Ishikawa (cell line): ENCODE measurements at regions not wholly inside any gene's neighbourhood (a gene's known extent, or its start where the extent isn't known, plus 50 kb on each side); places are given as distances from the start of the nearest gene placed in this dataset.

Source experiments
- CEBPB ChIP-seq: IDR thresholded peaks from 2 replicates; pipeline ENCODE4 v1.6.1; 2012
- CREB1 ChIP-seq: IDR thresholded peaks from 2 replicates; pipeline ENCODE4 v1.6.1; 2012; ENCODE audit warnings: low read depth
- EGR1 ChIP-seq: IDR thresholded peaks from 2 replicates; pipeline ENCODE4 v1.6.1; 2012
- EP300 ChIP-seq: IDR thresholded peaks from 2 replicates; pipeline ENCODE4 v1.6.1; 2012; ENCODE audit warnings: borderline replicate concordance
- FOXM1 ChIP-seq: IDR thresholded peaks from 2 replicates; pipeline ENCODE4 v1.6.1; 2012; ENCODE audit warnings: low read depth, borderline replicate concordance
- MAX ChIP-seq: IDR thresholded peaks from 2 replicates; pipeline ENCODE4 v1.6.1; 2012
- RAD21 ChIP-seq: IDR thresholded peaks from 2 replicates; pipeline ENCODE4 v1.6.1; 2012; ENCODE audit warnings: low read depth
- REST ChIP-seq: IDR thresholded peaks from 2 replicates; pipeline ENCODE4 v1.6.1; 2012; ENCODE audit warnings: low read depth, mild to moderate bottlenecking
- TAF1 ChIP-seq: IDR thresholded peaks from 2 replicates; pipeline ENCODE4 v1.6.1; 2012; ENCODE audit warnings: low read depth, mild to moderate bottlenecking
- TCF12 ChIP-seq: IDR thresholded peaks from 2 replicates; pipeline ENCODE4 v1.6.1; 2012; ENCODE audit warnings: low read depth
- TEAD4 ChIP-seq: IDR thresholded peaks from 2 replicates; pipeline ENCODE4 v1.6.1; 2012
- USF1 ChIP-seq: IDR thresholded peaks from 2 replicates; pipeline ENCODE4 v1.6.1; 2012
- YY1 ChIP-seq: IDR thresholded peaks from 2 replicates; pipeline ENCODE4 v1.6.1; 2012; ENCODE audit warnings: low read depth
- ZBTB7A ChIP-seq: IDR thresholded peaks from 2 replicates; pipeline ENCODE4 v1.6.1; 2012; ENCODE audit warnings: low read depth

GRCh38 chr18:46291149-46291548, 187.0 kb downstream of the HAUS1 start:
- no peak for TF ChIP-seq REST
- TF ChIP-seq RAD21, result no peak
- TF ChIP-seq YY1, result no peak
- TF ChIP-seq EGR1, result no peak
- no peak for TF ChIP-seq CEBPB
- no peak for TF ChIP-seq CREB1
- TF ChIP-seq MAX, result no peak
- TF ChIP-seq USF1, result no peak
- no peak for TF ChIP-seq EP300
- TF ChIP-seq FOXM1, result no peak
- no peak for TF ChIP-seq TEAD4
- TF ChIP-seq TAF1, result no peak
- no peak for TF ChIP-seq ZBTB7A
- TF ChIP-seq TCF12, result no peak
